Hepatocyte (in vitro differentiated cells): ENCODE measurements at regions not wholly inside any gene's neighbourhood (a gene's known extent, or its start where the extent isn't known, plus 50 kb on each side); places are given as distances from the start of the nearest gene placed in this dataset.

Source experiments
- DNase-seq: peaks from one replicate; pipeline ENCODE4 v3.0.0-alpha.2; 2016; ENCODE audit warnings: low spot score
- H2AFZ ChIP-seq: fragments of 200-600 bp; sonication (generic); 2 replicates; pipeline ENCODE4 v1.6.0; 2016; ENCODE audit warnings: antibody characterized with exemption, mild to moderate bottlenecking
- H3K27ac ChIP-seq: fragments of 200-600 bp; sonication (generic); 2 replicates; pipeline ENCODE4 v1.5.1; 2016; ENCODE audit warnings: mild to moderate bottlenecking
- H3K27me3 ChIP-seq: fragments of 200-600 bp; sonication (generic); 2 replicates; pipeline ENCODE4 v1.6.1; 2016
- H3K36me3 ChIP-seq: fragments of 200-600 bp; sonication (generic); replicated peaks from 2 replicates; pipeline ENCODE4 v1.5.1; 2016; ENCODE audit warnings: low read depth; ENCODE audit not compliant: insufficient read depth
- H3K4me1 ChIP-seq: fragments of 200-600 bp; sonication (generic); 2 replicates; pipeline ENCODE4 v1.5.1; 2016; ENCODE audit warnings: mild to moderate bottlenecking, moderate library complexity; ENCODE audit not compliant: insufficient read depth
- H3K4me2 ChIP-seq: fragments of 200-600 bp; sonication (generic); 2 replicates; pipeline ENCODE4 v1.6.0; 2016
- H3K4me3 ChIP-seq: fragments of 200-600 bp; sonication (generic); 2 replicates; pipeline ENCODE4 v1.5.1; 2016; ENCODE audit warnings: mild to moderate bottlenecking
- H3K79me2 ChIP-seq: fragments of 200-600 bp; sonication (generic); 2 replicates; pipeline ENCODE4 v1.6.0; 2017; ENCODE audit warnings: mild to moderate bottlenecking
- H3K9me2 ChIP-seq: fragments of 200-600 bp; sonication (generic); replicated peaks from 2 replicates; pipeline ENCODE4 v1.6.0; 2017; ENCODE audit warnings: mild to moderate bottlenecking; ENCODE audit not compliant: insufficient read depth
- H3K9me3 ChIP-seq: fragments of 200-600 bp; sonication (generic); 2 replicates; pipeline ENCODE4 v1.5.1; 2016; ENCODE audit warnings: low read depth, mild to moderate bottlenecking
- H4K20me1 ChIP-seq: fragments of 200-600 bp; sonication (generic); 2 replicates; pipeline ENCODE4 v1.6.0; 2016; ENCODE audit warnings: mild to moderate bottlenecking; ENCODE audit not compliant: insufficient read depth, poor library complexity, severe bottlenecking
- EZH2 ChIP-seq: fragments of 200-600 bp; sonication (generic); IDR thresholded peaks from 2 replicates; pipeline ENCODE4 v1.6.1; 2016; ENCODE audit warnings: antibody characterized with exemption, mild to moderate bottlenecking, borderline replicate concordance
- EZH2phosphoT487 ChIP-seq: fragments of 200-600 bp; sonication (generic); IDR thresholded peaks from one replicate; pipeline ENCODE4 v1.6.1; 2018; ENCODE audit warnings: antibody characterized with exemption, mild to moderate bottlenecking, low read depth, moderate library complexity; ENCODE audit not compliant: unreplicated experiment, severe bottlenecking
- WGBS: methylation state at CpG from one replicate; pipeline ENCODE4 v1.1.6; 2016; ENCODE audit warnings: low lambda C conversion rate; ENCODE audit errors: missing lambda C conversion rate; 5-methylcytosine and 5-hydroxymethylcytosine counted together
- TF ChIP-seq, protein P1 (sequence below): fragments of 200-600 bp; sonication (generic); IDR thresholded peaks from 2 replicates; pipeline ENCODE4 v1.5.1; 2016; ENCODE audit warnings: antibody characterized with exemption, mild to moderate bottlenecking; ENCODE audit not compliant: poor library complexity

DNA sequence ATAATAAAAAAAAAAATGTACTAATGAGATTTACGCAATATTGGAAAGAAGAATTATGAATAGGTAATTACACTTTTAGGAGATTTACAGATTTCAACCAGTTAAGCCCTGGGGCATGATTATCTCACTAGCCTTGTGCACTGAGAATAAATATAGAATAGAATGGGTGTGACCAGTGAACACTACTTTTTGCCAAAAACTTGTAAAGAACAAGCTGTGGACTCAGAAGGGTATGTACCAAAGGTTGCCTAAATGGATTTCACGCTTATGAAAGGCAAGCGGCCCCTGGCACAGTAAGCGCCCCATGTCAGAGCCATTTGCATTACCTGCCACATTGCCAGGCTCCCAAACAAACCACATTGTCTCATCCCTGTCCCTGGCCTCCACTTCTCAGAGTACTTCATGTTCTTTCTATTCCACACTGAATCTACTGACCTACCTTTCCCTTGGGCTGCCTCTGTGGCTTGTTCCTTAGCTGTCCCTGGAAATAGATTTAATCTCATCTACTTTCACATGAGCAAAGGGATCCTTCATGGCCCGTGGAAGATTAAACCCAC is 170.6 kb upstream of the DIO2 start:
- Histone ChIP-seq H3K4me3 (no peak overlapping the region), H3K79me2 (no peaks in the 10 kb centered on the region), H3K27me3 (no peaks in the 10 kb centered on the region), H2AFZ (no peak overlapping the region), H4K20me1 (no peaks in the 10 kb centered on the region), H3K4me1 (no peaks in the 10 kb centered on the region), H3K9me3 (no peaks in the 10 kb centered on the region), H3K36me3 (no peaks in the 10 kb centered on the region), H3K27ac (no peak overlapping the region), H3K9me2 (no peaks in the 10 kb centered on the region), H3K4me2 (no peak overlapping the region)
- TF ChIP-seq, protein P1, sequence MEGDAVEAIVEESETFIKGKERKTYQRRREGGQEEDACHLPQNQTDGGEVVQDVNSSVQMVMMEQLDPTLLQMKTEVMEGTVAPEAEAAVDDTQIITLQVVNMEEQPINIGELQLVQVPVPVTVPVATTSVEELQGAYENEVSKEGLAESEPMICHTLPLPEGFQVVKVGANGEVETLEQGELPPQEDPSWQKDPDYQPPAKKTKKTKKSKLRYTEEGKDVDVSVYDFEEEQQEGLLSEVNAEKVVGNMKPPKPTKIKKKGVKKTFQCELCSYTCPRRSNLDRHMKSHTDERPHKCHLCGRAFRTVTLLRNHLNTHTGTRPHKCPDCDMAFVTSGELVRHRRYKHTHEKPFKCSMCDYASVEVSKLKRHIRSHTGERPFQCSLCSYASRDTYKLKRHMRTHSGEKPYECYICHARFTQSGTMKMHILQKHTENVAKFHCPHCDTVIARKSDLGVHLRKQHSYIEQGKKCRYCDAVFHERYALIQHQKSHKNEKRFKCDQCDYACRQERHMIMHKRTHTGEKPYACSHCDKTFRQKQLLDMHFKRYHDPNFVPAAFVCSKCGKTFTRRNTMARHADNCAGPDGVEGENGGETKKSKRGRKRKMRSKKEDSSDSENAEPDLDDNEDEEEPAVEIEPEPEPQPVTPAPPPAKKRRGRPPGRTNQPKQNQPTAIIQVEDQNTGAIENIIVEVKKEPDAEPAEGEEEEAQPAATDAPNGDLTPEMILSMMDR: no peak
- no peak for TF ChIP-seq EZH2phosphoT487
- TF ChIP-seq EZH2: no peak
- 95% methylated on average over 5 of the region's 5 CpGs for WGBS
- no peak for DNase-seq

DNA sequence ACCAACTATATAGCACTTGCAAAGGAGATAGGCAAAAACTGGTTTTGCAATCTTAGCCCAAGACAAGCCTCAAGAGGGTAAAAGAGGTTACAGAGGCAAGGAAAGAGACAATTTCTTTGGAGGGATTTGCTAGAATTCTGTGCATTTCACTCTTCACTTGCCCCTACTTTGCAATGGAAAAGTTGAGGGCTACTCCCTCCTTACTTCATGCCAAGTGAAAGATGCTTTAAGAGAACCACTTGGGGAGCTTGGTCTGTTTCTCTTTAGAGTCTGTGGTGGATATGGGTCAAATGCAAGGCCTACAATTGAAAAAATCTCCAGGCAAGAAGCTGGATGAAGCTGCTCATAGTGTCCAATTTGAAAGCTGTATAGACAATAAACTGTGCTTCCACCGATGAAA is 167.7 kb upstream of the DIO2 start:
- H3K9me2 ChIP-seq: no peaks in the 10 kb centered on the region
- WGBS: 95% methylated on average over 1 of the region's 1 CpG
- no peaks in the 10 kb centered on the region for H3K9me3 ChIP-seq
- H4K20me1 ChIP-seq: no peaks in the 10 kb centered on the region
- no peaks in the 10 kb centered on the region for H3K4me1 ChIP-seq
- H3K27me3 ChIP-seq: no peaks in the 10 kb centered on the region
- H3K4me2 ChIP-seq: no peak overlapping the region
- TF ChIP-seq, protein P1: no peak
- TF ChIP-seq EZH2 (no peak), EZH2phosphoT487 (no peak)
- H2AFZ ChIP-seq: no peak overlapping the region
- H3K27ac ChIP-seq: no peak overlapping the region
- no peak for DNase-seq
- H3K79me2 ChIP-seq: no peaks in the 10 kb centered on the region
- no peaks in the 10 kb centered on the region for H3K36me3 ChIP-seq
- H3K4me3 ChIP-seq: no peak overlapping the region

DNA sequence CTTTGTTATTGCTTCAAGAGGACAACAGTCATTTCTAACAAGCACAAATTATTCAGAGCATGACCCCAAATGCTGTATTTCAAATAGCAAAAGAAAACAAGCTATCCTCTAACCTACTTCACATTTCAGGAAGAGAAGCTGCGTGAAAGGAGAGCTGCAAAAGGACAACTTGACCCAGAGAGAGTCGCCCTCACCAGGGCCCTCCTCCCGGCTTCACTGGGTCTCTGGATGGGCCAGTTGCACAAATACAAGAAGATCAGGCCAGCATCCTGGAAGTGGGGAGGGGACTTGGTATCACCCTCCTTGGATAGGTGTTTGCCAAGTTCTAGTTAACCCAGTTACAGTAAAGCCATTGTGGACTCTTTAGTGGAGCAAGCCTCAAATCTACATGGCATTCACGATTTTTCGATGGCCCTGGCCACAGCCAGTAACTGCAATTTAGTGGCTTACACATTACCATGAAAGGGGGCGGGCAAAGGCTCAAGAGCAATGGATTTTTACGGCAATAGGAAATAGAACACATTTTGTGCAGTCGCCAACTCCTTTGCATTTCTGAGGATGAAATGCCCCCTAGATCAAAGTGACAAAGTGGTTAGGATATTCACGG is 166.9 kb upstream of the DIO2 start:
- no peaks in the 10 kb centered on the region for H3K79me2 ChIP-seq
- H2AFZ ChIP-seq: no peak overlapping the region
- no peaks in the 10 kb centered on the region for H3K9me2 ChIP-seq
- no peak overlapping the region for H3K27ac ChIP-seq
- no peaks in the 10 kb centered on the region for H3K4me1 ChIP-seq
- H3K4me3 ChIP-seq: no peak overlapping the region
- no peak for DNase-seq
- TF ChIP-seq EZH2 (no peak), EZH2phosphoT487 (no peak)
- TF ChIP-seq, protein P1: no peak
- no peaks in the 10 kb centered on the region for H3K9me3 ChIP-seq
- H3K36me3 ChIP-seq: no peaks in the 10 kb centered on the region
- WGBS: 92% methylated on average over 9 of the region's 9 CpGs
- H3K27me3 ChIP-seq: no peaks in the 10 kb centered on the region
- no peaks in the 10 kb centered on the region for H4K20me1 ChIP-seq
- H3K4me2 ChIP-seq: no peak overlapping the region
